ENCODE measurements at regions not wholly inside any gene's neighbourhood (a gene's known extent, or its start where the extent isn't known, plus 50 kb on each side); places are given as distances from the start of the nearest gene placed in this dataset.

DNA sequence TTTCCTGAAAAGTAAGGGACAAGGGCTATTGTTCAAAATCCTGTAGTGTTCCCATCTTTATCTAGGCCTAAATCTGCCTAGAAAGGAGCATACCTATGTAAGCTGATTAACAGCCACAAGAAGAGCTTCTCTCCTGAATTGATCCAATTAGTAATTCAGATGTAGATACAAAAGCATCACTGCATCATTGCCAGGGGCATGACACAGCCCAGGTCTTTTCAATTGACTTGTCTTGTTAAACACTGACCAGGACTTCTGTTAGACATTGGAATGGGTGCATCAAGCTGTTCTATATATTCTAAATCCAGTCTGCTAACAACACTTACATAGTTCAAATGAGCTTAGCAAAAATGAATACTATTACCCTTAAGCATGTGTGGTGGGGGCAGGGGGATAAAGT, 589.2 kb downstream of the INHBA start:
- DNase-seq (no peak), ATAC-seq (ENCODE audit: poor library complexity) (no peak)
- intact Hi-C loops (cut with DNase I) = no loop called here

DNA sequence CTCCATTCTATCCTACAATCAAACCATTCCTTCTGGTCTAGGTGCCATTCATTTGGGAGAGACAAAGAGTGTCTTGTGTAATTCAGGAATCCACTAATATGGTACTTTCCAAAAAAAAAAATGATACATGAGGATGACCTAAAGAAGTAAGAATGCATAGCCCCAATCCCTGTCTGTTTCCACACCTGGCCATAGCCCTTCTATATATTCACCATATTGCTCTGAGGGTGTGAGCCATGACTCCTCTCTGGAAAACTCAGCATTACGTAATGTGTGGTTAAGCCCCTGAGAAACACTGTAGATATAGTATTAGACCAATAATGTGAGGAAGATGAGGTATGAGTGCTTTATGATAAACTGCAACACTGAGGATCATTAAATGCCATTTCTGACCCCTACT, 592.7 kb downstream of the INHBA start:
- no peak for ATAC-seq (ENCODE audit: poor library complexity)
- intact Hi-C loops (cut with DNase I) = no loop called here
- DNase-seq = no peak

- intact Hi-C loops (cut with DNase I) = no loop called here
- ATAC-seq (ENCODE audit: poor library complexity) (no peak), DNase-seq (no peak)
Measured at GRCh38 chr7:41108821-41109220, 594.1 kb downstream of the INHBA start.

- intact Hi-C loops (cut with DNase I) = no loop called here
- ATAC-seq (ENCODE audit: poor library complexity) (no peak), DNase-seq (no peak)
Measured at GRCh38 chr7:41107938-41108448, 594.9 kb downstream of the INHBA start.

DNA sequence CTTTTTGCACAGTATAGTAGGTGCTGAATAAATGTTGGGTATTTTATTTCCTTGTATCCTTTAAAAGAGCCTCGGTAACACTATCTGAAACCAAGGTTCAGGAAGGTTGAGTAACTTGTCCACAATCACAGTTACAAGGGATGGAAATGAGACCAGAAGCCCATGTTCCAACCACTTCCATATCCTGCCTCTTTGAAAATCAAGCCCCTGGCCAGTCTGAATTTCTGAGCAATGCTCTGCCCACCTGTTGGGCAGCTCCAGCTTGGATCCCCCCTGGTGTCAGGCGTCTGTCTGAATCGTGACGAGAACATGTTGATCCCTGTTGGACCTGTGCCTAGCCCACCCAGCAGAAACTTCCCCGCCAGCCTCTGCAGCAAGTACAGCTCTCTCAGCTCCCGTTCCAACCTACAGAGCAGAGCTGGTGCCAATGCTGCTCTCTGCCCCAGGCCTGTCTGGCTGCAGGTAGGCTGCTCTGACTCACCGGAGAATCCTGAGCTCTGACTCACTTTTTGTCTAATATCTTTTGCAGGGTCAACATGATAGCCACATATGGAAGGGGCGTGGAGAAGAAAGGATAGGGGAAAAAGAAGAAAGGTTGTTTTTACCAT, 595.5 kb downstream of the INHBA start:
- intact Hi-C loops (cut with DNase I) = no loop called here
- ATAC-seq (ENCODE audit: poor library complexity) (no peak), DNase-seq (no peak)

DNA sequence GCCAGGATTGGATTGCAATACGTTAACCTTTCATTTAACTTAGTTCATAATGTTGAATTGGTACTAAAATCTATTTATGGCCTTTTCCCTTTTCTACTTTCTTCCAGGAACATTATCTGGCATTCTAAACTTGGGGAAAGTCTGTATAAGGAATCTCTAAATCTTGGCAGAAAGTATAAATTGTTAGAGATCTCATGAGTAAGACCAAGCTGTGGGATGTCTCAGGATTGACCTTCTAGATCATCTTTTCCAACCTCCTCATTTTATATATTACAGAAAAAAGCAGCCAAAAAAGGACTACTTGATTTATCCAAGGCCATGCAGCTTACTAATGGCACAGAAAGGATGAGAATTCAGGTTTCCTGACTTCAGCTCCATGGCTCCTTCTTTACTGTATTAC, 598.3 kb downstream of the INHBA start:
- ATAC-seq (ENCODE audit: poor library complexity) = no peak
- intact Hi-C loops (cut with DNase I) = no loop called here
- DNase-seq = no peak

DNA sequence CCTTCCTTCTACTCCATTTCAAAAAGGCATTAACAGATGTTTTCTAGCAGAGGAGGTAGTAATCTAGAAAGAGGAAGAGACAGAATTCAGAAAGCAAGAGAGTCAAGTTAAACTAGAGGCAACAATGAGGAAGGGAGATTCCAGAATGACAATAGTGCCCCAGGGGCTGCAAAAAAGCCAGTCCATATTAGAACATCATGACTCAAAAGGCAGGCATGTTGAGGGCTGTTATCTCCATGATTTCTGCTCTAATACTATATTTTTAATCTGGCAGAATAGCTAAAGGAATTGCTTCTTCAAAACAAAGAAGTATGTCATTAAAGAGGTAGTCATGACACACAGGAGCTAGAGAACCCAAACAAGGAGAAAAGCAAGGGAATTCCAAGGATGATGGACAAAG, 599.6 kb downstream of the INHBA start:
- intact Hi-C loops (cut with DNase I) = no loop called here
- DNase-seq = no peak
- no peak for ATAC-seq (ENCODE audit: poor library complexity)

DNA sequence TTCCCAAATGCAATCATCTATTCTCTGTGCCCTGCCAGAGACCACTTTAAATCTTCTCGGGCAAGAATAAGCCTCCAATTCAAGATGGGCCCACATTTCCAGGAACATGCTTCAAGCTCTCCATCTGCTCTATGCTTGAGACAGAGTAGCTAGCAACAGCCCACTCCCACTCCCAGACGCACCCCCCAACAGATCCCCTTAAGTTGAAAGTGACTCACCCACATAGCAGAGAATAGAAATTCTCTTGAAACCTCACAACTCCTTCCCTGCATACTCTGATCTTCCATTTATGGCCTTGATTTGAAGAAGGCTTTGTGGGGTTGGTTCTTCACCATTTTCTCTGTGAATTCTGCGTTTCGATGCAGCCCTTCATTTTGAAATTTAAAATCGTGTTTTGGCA, 604.0 kb downstream of the INHBA start:
- DNase-seq (no peak), ATAC-seq (ENCODE audit: poor library complexity) (no peak)
- intact Hi-C loops (cut with DNase I) = no loop called here

DNA sequence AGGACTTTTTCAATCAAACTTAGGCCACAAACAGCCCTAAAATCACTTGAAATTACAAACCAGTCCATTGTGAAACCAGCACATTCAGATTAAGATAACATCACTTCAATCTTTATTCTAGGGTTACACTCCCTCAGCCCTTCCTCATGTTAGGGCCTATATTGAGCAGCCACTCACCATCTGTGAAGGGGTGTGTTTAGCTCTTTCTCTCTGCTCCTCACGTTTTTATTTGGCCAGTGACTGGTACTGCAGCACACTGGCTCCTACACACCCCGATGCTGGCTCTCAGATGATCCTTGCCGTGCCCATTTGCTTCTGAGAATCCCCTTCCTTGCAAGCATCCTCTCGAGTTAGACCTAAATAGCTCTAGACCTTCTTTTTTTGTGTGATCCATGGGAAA, 604.5 kb downstream of the INHBA start:
- intact Hi-C loops (cut with DNase I) = no loop called here
- DNase-seq = no peak
- no peak for ATAC-seq (ENCODE audit: poor library complexity)

DNA sequence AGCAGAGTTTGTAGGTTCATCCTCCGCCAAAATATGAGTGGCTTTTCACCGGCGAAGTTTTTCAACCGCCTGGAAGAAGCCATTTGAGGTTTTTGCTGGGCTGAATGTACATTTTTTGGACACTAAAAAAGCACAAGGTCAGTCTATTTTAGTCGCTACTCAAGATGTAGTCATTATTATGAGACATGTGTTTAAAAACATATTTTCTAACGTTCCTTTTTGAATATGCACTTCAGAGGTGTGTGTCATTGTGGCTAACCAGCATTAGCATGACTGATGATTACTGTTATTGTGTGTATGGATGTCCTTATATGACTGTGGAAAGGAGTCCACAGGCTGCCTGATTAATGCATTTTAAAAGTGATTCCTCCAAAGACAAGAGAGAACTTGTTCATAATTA, 605.4 kb downstream of the INHBA start:
- ATAC-seq (ENCODE audit: poor library complexity) (no peak), DNase-seq (no peak)
- intact Hi-C loops (cut with DNase I) = no loop called here

GRCh38 chr7:41096917-41097316, 606.0 kb downstream of the INHBA start:
- DNase-seq = no peak
- intact Hi-C loops (cut with DNase I) = no loop called here
- no peak for ATAC-seq (ENCODE audit: poor library complexity)

DNA sequence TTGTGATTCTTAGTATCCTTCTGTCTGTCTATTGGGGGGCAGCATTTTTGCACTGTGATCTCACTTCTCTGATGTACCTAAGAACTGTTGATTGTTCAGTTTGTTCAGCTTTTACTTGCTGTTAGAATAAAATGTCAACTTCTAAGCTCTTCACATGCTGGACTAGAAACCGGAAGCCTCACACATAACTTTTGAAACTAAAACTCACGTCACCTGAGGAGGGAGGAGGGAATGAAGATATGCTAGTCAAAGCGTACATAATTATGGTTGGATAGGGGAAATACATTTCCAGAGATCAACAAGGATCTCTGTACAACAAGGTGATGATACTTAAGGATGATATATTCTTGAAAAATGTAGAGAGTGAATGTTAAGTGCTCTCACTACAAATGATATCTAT, 609.7 kb downstream of the INHBA start:
- intact Hi-C loops (cut with DNase I) = no loop called here
- no peak for ATAC-seq (ENCODE audit: poor library complexity)
- DNase-seq = no peak

DNA sequence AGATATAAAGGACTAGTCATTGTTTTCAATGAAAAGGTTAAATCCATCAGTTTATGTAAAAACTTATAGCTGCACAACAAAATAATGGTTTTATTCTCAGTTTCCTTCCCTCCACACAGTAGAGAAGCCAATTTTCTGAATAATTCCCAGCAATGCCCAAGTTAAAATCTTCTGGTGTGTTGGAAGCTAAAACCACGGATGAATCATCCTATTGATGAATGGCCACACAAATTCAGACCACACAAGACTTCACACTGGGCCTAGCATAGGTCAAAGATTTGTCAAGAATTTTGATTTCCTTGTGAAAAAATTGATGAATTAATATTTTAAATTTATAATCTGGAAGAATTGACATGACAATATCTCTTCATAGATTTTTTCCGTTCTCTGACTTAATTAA, 617.6 kb downstream of the INHBA start:
- ATAC-seq (ENCODE audit: poor library complexity) (no peak), DNase-seq (no peak)
- intact Hi-C loops (cut with DNase I) = no loop called here

DNA sequence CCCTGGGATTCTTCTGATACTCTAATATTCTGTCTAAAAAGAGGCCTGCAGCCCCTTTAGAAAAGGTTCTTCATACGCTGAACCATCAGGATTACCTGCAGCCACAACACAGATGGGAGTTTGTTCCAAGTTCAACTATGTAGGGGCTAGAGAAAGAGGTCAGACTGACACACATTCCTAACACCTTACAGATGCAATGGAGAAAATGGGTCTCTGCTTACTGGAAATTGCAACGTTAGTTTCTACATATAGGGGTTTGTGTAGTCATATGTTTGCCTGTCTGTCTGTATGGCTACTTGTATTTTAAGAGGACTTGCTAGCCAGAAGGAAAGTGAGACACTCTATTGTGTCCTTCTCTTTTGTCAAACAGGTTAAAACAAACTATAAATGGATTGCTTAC, 618.5 kb downstream of the INHBA start:
- intact Hi-C loops (cut with DNase I) = no loop called here
- ATAC-seq (ENCODE audit: poor library complexity) = no peak
- DNase-seq = no peak

- intact Hi-C loops (cut with DNase I) = no loop called here
- DNase-seq = no peak
- ATAC-seq (ENCODE audit: poor library complexity) = no peak
Measured at GRCh38 chr7:41069635-41070034, 633.3 kb downstream of the INHBA start.

DNA sequence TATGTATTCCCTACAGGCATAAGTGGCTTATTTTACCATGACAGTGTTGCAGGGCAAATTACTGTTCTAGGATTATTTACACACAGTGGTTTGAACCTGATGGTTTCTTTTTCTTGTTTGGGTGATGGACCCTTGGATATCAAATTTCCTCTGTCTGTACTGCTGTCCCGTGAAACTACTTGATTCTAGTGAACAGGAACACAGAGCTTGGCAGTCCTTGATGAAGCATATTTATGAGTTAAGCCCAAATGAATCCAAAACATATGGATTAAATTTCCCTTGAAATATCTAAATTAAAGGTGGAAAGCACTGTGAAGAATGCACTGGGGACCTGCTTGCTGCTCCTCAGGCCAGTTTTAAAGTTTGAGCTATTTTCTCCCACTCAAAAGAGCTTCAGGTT, 635.3 kb downstream of the INHBA start:
- intact Hi-C loops (cut with DNase I) = no loop called here
- no peak for DNase-seq
- ATAC-seq (ENCODE audit: poor library complexity) = no peak

DNA sequence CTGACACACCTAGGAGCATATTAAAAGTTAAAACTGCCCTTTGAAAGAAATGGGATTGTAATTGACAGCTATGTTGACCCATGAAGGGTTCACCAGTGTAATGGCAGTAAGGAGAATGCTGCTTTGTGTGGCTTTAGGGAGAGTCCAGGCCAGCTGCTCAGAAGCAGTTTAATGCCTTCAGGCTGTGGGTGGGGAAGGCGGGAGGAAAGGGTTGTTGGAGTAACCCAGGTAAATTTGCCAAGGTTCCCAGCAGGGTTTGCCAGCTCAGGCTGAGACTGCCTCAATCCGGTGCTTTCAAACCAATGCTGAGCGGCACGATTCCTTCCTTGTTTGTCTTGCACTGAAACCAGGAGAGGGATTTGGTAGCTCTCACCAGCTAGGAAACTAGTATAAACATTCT, 637.2 kb downstream of the INHBA start:
- intact Hi-C loops (cut with DNase I) = no loop called here

GRCh38 chr7:41063116-41063515, 639.8 kb downstream of the INHBA start:
- intact Hi-C loops (cut with DNase I) = no loop called here
- DNase-seq (no peak), ATAC-seq (ENCODE audit: poor library complexity) (no peak)

More for the DNA sequence above, 637.2 kb downstream of the INHBA start:
- ATAC-seq (ENCODE audit: poor library complexity) (no peak), DNase-seq (no peak)

DNA sequence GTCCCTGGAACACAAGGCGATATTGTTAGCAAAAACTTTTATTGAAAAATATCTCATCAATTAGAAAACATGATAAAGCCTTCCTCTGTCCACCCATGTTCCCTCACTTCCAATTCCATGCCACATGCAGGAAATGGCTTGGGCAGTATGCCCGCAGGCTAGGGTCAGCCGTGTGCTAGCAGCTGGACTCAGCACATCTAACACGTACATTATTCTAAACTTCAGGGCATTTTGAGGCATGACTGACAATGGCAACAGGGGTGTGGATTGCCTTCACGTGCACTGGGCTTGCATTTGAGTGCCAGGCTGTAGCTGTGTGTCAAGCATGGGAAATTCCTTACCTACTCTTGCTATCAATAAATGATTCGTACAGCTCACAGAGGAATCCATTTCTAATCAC, 642.1 kb downstream of the INHBA start:
- ATAC-seq (ENCODE audit: poor library complexity) = no peak
- intact Hi-C loops (cut with DNase I) = no loop called here
- DNase-seq = no peak

GRCh38 chr7:41059796-41060195, 643.1 kb downstream of the INHBA start:
- intact Hi-C loops (cut with DNase I) = no loop called here
- no peak for DNase-seq
- no peak for ATAC-seq (ENCODE audit: poor library complexity)

DNA sequence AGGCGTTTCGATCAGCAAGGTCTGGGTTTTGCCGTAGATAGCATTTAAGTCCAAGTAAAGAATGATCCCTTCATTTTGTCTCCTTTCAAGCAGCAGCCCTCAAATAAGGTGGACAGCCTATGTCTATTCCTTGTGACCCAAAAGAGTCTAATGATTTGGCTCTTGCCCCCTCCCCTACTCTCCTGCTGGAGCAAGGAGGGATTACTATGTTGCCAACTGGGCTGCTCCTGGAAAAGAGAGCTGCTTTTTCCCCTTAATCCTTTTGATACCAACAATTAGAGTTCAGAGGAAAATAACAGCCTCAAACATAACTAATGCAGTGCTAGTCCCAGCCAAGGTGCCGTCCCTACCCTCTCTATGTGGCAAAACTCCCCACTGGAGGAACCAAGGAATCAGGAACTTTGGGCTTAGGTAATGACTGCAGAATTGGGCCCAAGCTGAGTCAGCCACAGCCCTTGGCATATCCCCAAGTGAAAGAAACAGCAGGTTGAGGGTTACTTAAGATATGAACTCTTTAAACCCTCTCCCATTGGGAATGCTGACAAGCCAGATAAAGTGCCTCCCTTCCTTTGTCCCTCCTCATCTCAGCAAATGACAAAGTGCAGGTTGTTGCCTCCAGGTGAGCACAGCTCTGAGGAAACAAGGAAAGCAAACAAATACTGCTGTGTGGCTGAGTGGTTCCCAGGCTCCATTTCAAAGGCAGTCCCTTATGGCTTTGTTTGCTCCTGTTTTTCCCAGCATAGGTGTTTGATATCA, 643.7 kb downstream of the INHBA start:
- DNase-seq (no peak), ATAC-seq (ENCODE audit: poor library complexity) (no peak)
- intact Hi-C loops (cut with DNase I) = no loop called here

Data from Right ventricle myocardium superior (tissue), 1 donor.